Vagina (tissue), 2 donors: ENCODE measurements at regions not wholly inside any gene's neighbourhood (a gene's known extent, or its start where the extent isn't known, plus 50 kb on each side); places are given as distances from the start of the nearest gene placed in this dataset.
A peak's percentile ranks its signal among the peaks of the same experiment; 100 is the strongest.

Experiments
- DNase-seq, 2 donors: peaks; one replicate each; pipeline ENCODE4 v3.0.0-alpha.2; 2017; ENCODE audit errors: extremely low spot score in 2 of 2
- H3K27ac ChIP-seq: fragments of 200-600 bp; sonication (generic); one replicate; pipeline ENCODE4 v1.5.1; 2019
- H3K27me3 ChIP-seq: fragments of 200-600 bp; sonication (generic); one replicate; pipeline ENCODE4 v1.5.1; 2019
- H3K36me3 ChIP-seq, 2 donors: fragments of 200-600 bp; sonication (generic); one replicate each; pipeline ENCODE4 v1.5.1; 2017 to 2019
- H3K4me1 ChIP-seq: fragments of 200-600 bp; sonication (generic); one replicate; pipeline ENCODE4 v1.5.1; 2019
- H3K4me3 ChIP-seq, 2 donors: fragments of 200-600 bp; sonication (generic); 1 replicate in 1 of 2; 2 replicates in 1 of 2; pipeline ENCODE4 v1.5.1; 2016 to 2019
- H3K9me3 ChIP-seq: fragments of 200-600 bp; sonication (generic); one replicate; pipeline ENCODE4 v1.5.1; 2019
- CTCF ChIP-seq, 3 experiments: fragments of 450-650 bp in 2 of 3; fragments of 200-600 bp in 1 of 3; sonication (generic) in 1 of 3; IDR thresholded peaks; one replicate each; pipeline ENCODE4 v1.5.1; 2017 to 2019; ENCODE audit warnings: antibody characterized with exemption in 3 of 3, mild to moderate bottlenecking in 2 of 3, moderate library complexity in 2 of 3
- POLR2A ChIP-seq, 2 donors: fragments of 450-650 bp; IDR thresholded peaks; one replicate each; pipeline ENCODE4 v1.6.1; 2017; ENCODE audit warnings: antibody characterized with exemption in 2 of 2, mild to moderate bottlenecking in 2 of 2, moderate library complexity in 2 of 2
- POLR2AphosphoS5 ChIP-seq, 2 donors: sonication (generic); formaldehyde crosslinking; IDR thresholded peaks; one replicate each; pipeline ENCODE4 v1.9.0; 2017; ENCODE audit warnings: antibody characterized with exemption in 2 of 2, mild to moderate bottlenecking in 2 of 2, low read depth in 1 of 2; ENCODE audit not compliant: insufficient read depth in 1 of 2
- intact Hi-C: fragments of 100-400 bp; cut with DNase I; formaldehyde crosslinking; loops from one replicate; pipeline ENCODE4 v1.15.1; 2023

DNA sequence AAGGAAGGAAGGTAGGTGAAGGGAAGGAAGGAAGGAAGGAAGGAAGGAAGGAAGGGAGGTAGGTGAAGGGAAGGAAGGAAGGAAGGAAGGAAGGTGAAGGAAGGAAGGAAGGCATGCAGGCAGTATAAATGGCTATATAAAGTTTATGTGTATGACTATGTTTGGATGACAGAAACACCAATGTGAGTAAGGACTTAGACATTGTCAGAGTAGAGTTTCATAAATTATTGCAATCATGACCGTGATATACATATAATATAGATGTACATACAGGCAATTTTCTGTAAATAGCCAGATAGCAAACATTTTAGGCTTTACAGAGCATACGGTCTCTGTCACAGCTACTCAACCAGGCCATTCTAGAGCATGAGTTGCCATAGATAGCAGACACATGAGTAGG, 133.8 kb upstream of the AKR1E2 start:
- intact Hi-C loops: no loop called here
- DNase-seq: no peak
- no peaks in the 10 kb centered on the region for H3K9me3 ChIP-seq
- H3K4me1 ChIP-seq: peaks cover 13% of the 10 kb centered on the region
- TF ChIP-seq POLR2AphosphoS5 (IDR thresholded peaks at IDR 0.05; ENCODE audit: insufficient read depth in 1 of 2, low read depth in 1 of 2) (no peak), CTCF (IDR thresholded peaks at IDR 0.05) (no peak), POLR2A (IDR thresholded peaks at IDR 0.05) (no peak)
- H3K4me3 ChIP-seq: no peak overlapping the region
- no peak overlapping the region for H3K27ac ChIP-seq
- no peaks in the 10 kb centered on the region for H3K27me3 ChIP-seq
- H3K36me3 ChIP-seq: no peaks in the 10 kb centered on the region

DNA sequence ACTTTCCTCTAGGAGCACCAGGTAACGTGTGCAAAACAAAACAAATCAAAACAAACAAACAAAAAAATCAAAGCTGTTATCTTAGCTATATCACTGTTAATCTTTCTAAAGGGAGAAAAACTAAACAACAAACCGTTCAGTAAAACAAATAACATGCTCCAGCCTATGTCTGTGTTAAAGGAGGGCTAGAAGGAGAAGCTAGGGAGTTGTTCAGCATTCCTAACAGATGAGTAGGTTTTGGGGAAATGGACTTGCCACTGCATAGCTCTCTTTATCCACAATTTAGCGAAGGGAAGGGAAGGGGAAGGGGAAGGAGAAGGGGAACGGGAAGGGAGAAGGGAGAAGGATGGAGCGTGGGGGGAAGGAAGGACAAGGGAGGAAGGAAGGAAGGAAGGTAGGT, 134.2 kb upstream of the AKR1E2 start:
- Histone ChIP-seq H3K36me3 (no peaks in the 10 kb centered on the region), H3K27me3 (no peaks in the 10 kb centered on the region), H3K4me1 (peaks cover 13% of the 10 kb centered on the region), H3K9me3 (no peaks in the 10 kb centered on the region), H3K4me3 (no peak overlapping the region), H3K27ac (peak overlapping the region; percentile 46)
- TF ChIP-seq POLR2AphosphoS5 (IDR thresholded peaks at IDR 0.05; ENCODE audit: insufficient read depth in 1 of 2, low read depth in 1 of 2) (no peak), POLR2A (IDR thresholded peaks at IDR 0.05) (no peak), CTCF (IDR thresholded peaks at IDR 0.05) (no peak)
- intact Hi-C loops: no loop called here
- DNase-seq: no peak

GRCh38 chr10:4691301-4691700, 134.7 kb upstream of the AKR1E2 start:
- H3K9me3 ChIP-seq: no peaks in the 10 kb centered on the region
- no peaks in the 10 kb centered on the region for H3K36me3 ChIP-seq
- H3K27ac ChIP-seq: peak overlapping the region; percentile 46
- H3K27me3 ChIP-seq: no peaks in the 10 kb centered on the region
- intact Hi-C loops: no loop called here
- H3K4me3 ChIP-seq: no peak overlapping the region
- DNase-seq: no peak
- TF ChIP-seq POLR2AphosphoS5 (IDR thresholded peaks at IDR 0.05; ENCODE audit: insufficient read depth in 1 of 2, low read depth in 1 of 2) (no peak), CTCF (IDR thresholded peaks at IDR 0.05) (no peak), POLR2A (IDR thresholded peaks at IDR 0.05) (no peak)
- H3K4me1 ChIP-seq: peaks cover 13% of the 10 kb centered on the region

DNA sequence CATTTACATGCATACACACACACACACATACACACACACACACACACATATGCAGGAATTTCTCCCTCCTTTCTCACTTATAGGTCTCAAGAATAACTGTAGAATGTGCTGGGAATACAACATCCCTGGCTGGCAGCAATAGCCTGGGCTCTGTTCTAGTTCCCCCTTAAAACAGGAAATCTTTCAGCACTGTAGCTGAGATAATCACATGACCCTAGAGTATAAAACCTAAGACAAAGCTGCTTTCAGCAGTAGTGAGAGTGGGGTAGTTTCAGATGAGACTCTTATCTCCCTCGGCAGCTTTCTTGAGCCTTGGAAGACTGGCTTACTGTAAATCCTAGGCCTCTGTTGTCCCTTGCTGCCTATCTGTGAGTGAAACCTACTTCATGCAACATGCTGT, 137.4 kb upstream of the AKR1E2 start:
- Histone ChIP-seq H3K27ac (no peak overlapping the region), H3K36me3 (no peaks in the 10 kb centered on the region), H3K27me3 (no peaks in the 10 kb centered on the region), H3K4me3 (no peak overlapping the region), H3K4me1 (peaks cover 13% of the 10 kb centered on the region), H3K9me3 (no peaks in the 10 kb centered on the region)
- DNase-seq: no peak
- intact Hi-C loops: no loop called here
- TF ChIP-seq POLR2A (IDR thresholded peaks at IDR 0.05): no peak
- TF ChIP-seq CTCF (IDR thresholded peaks at IDR 0.05): no peak
- no peak for TF ChIP-seq POLR2AphosphoS5 (IDR thresholded peaks at IDR 0.05; ENCODE audit: insufficient read depth in 1 of 2, low read depth in 1 of 2)

- no peak for DNase-seq
- Histone ChIP-seq H3K4me1 (peaks cover 13% of the 10 kb centered on the region), H3K36me3 (no peaks in the 10 kb centered on the region), H3K27ac (no peak overlapping the region), H3K27me3 (no peaks in the 10 kb centered on the region), H3K9me3 (no peaks in the 10 kb centered on the region), H3K4me3 (no peak overlapping the region)
- TF ChIP-seq CTCF (IDR thresholded peaks at IDR 0.05) (no peak), POLR2AphosphoS5 (IDR thresholded peaks at IDR 0.05; ENCODE audit: insufficient read depth in 1 of 2, low read depth in 1 of 2) (no peak), POLR2A (IDR thresholded peaks at IDR 0.05) (no peak)
- intact Hi-C loops: no loop called here
Measured at GRCh38 chr10:4688168-4688567, 137.8 kb upstream of the AKR1E2 start.
